ENCODE measurements at regions not wholly inside any gene's neighbourhood (a gene's known extent, or its start where the extent isn't known, plus 50 kb on each side); places are given as distances from the start of the nearest gene placed in this dataset.

DNA sequence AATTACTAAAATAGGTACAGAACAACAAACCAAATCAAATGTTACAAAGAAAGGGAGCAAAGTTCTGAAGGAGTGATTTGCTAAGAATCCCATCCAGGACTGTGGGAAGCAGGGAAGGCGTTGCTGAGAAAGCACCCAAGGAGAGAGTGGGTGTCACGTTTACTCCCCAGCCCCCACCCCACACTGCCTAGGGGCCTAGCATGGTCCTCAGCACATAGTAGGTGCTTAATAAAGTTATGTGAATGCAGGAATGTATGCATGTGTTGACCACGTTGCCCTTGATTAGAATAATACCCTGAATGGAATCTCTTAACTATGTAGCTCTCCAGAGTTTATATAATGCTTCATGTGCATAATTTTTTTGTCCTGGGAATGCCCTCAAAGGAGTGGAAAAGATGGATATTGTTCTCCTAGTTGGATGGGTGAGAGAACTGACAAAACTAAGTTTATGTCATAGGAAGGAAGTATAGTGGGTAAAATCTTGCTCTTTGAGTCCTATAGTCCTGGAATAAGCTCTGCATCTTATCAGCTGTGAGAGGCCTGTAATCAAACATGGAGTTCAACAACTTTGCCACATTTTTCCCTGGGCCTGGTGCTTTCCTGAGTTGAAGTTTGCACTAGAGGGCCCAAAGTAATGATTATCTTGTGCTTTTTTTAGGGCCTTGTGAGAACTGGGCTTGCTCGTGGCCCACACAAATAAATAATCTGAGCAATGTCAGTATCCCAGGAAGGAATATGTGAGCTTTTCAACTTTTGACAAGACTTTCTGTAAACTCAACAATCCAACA, 53.8 kb upstream of the LMO2 start (continued):
- TF ChIP-seq, protein P1, sequence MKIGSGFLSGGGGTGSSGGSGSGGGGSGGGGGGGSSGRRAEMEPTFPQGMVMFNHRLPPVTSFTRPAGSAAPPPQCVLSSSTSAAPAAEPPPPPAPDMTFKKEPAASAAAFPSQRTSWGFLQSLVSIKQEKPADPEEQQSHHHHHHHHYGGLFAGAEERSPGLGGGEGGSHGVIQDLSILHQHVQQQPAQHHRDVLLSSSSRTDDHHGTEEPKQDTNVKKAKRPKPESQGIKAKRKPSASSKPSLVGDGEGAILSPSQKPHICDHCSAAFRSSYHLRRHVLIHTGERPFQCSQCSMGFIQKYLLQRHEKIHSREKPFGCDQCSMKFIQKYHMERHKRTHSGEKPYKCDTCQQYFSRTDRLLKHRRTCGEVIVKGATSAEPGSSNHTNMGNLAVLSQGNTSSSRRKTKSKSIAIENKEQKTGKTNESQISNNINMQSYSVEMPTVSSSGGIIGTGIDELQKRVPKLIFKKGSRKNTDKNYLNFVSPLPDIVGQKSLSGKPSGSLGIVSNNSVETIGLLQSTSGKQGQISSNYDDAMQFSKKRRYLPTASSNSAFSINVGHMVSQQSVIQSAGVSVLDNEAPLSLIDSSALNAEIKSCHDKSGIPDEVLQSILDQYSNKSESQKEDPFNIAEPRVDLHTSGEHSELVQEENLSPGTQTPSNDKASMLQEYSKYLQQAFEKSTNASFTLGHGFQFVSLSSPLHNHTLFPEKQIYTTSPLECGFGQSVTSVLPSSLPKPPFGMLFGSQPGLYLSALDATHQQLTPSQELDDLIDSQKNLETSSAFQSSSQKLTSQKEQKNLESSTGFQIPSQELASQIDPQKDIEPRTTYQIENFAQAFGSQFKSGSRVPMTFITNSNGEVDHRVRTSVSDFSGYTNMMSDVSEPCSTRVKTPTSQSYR (CRISPR knock-in tag; IDR thresholded peaks at IDR 0.05), result no peak
- no peak for TF ChIP-seq ATF1 (CRISPR knock-in tag; IDR thresholded peaks at IDR 0.05)
- TF ChIP-seq, protein P2, sequence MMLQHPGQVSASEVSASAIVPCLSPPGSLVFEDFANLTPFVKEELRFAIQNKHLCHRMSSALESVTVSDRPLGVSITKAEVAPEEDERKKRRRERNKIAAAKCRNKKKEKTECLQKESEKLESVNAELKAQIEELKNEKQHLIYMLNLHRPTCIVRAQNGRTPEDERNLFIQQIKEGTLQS (CRISPR knock-in tag; conservative IDR thresholded peaks at IDR 0.05), result no peak

DNA sequence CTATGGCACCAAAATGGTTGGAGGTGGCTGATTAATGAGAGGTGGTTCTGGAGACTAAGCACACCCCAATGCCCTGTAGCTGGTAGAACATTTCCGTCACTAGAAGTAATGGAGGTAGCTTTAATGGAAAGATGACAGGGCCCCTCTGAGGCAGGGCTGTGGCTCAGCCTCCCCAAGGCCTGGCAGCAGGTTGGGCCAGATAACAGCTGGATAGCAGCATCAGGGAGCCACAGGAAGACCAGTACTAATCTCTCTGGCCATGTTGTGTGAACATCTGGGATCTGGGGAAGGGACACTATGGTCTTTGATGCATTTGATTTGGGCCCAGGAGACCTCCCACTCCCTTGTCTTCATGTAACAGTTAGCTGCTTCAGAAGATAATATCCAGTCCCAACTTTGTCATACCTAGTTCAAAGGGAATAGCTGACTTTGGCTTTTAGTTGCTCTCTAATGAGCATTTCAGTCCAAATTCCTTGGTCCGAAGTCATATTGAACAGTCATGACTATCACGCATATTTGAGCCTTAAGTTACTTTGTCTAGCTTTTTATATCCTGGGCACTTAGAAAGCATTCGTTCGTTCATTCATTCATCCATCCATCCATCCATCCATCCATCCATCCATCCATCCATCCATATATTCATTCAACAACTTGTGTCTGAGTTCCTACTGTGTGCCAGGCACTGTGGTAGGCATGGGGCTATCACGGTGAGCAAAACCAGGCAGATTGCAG, 53.0 kb upstream of the LMO2 start:
- Mint-ChIP-seq H3K9me3 (no peaks in the 10 kb centered on the region), H3K27ac (no peak overlapping the region), H3K36me3 (no peaks in the 10 kb centered on the region), H3K4me1 (peaks cover 12% of the 10 kb centered on the region), H3K27me3 (ENCODE audit: low read depth) (no peaks in the 10 kb centered on the region), H3K4me3 (no peak overlapping the region)
- POLR2A ChIA-PET, result no interaction called here
- no peak for ATAC-seq
- CTCF ChIA-PET, result interaction anchor here (2.6 kb wide), 1 partner anchor 43 kb away, joined by 7 read pairs; no protein-coding TSS in a partner anchor
- TF ChIP-seq ZBTB21 (CRISPR knock-in tag; IDR thresholded peaks at IDR 0.05; ENCODE audit: borderline replicate concordance) (no peak), NFATC4 (CRISPR knock-in tag; IDR thresholded peaks at IDR 0.05) (no peak), CBFB (CRISPR knock-in tag; IDR thresholded peaks at IDR 0.05; ENCODE audit: low read depth) (no peak), NR1H2 (CRISPR knock-in tag; IDR thresholded peaks at IDR 0.05) (no peak), JAZF1 (CRISPR knock-in tag; IDR thresholded peaks at IDR 0.05) (no peak), FOXJ3 (CRISPR knock-in tag; IDR thresholded peaks at IDR 0.05; ENCODE audit: borderline replicate concordance) (no peak), SMAD3 (CRISPR knock-in tag; IDR thresholded peaks at IDR 0.05; ENCODE audit: borderline replicate concordance) (no peak), GTF2I (CRISPR knock-in tag; conservative IDR thresholded peaks at IDR 0.05) (no peak), SMAD4 (CRISPR knock-in tag; IDR thresholded peaks at IDR 0.05) (no peak), TP53 (CRISPR knock-in tag; IDR thresholded peaks at IDR 0.05) (no peak), TEAD4 (CRISPR knock-in tag; IDR thresholded peaks at IDR 0.05) (no peak), JUN (CRISPR knock-in tag; IDR thresholded peaks at IDR 0.05) (no peak)
- TF ChIP-seq, protein P3, sequence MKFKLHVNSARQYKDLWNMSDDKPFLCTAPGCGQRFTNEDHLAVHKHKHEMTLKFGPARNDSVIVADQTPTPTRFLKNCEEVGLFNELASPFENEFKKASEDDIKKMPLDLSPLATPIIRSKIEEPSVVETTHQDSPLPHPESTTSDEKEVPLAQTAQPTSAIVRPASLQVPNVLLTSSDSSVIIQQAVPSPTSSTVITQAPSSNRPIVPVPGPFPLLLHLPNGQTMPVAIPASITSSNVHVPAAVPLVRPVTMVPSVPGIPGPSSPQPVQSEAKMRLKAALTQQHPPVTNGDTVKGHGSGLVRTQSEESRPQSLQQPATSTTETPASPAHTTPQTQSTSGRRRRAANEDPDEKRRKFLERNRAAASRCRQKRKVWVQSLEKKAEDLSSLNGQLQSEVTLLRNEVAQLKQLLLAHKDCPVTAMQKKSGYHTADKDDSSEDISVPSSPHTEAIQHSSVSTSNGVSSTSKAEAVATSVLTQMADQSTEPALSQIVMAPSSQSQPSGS (CRISPR knock-in tag; IDR thresholded peaks at IDR 0.05; ENCODE audit: borderline replicate concordance, low read depth), result no peak
- TF ChIP-seq, protein P4, sequence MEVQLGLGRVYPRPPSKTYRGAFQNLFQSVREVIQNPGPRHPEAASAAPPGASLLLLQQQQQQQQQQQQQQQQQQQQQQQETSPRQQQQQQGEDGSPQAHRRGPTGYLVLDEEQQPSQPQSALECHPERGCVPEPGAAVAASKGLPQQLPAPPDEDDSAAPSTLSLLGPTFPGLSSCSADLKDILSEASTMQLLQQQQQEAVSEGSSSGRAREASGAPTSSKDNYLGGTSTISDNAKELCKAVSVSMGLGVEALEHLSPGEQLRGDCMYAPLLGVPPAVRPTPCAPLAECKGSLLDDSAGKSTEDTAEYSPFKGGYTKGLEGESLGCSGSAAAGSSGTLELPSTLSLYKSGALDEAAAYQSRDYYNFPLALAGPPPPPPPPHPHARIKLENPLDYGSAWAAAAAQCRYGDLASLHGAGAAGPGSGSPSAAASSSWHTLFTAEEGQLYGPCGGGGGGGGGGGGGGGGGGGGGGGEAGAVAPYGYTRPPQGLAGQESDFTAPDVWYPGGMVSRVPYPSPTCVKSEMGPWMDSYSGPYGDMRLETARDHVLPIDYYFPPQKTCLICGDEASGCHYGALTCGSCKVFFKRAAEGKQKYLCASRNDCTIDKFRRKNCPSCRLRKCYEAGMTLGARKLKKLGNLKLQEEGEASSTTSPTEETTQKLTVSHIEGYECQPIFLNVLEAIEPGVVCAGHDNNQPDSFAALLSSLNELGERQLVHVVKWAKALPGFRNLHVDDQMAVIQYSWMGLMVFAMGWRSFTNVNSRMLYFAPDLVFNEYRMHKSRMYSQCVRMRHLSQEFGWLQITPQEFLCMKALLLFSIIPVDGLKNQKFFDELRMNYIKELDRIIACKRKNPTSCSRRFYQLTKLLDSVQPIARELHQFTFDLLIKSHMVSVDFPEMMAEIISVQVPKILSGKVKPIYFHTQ (CRISPR knock-in tag; IDR thresholded peaks at IDR 0.05), result no peak
- TF ChIP-seq, protein P5, sequence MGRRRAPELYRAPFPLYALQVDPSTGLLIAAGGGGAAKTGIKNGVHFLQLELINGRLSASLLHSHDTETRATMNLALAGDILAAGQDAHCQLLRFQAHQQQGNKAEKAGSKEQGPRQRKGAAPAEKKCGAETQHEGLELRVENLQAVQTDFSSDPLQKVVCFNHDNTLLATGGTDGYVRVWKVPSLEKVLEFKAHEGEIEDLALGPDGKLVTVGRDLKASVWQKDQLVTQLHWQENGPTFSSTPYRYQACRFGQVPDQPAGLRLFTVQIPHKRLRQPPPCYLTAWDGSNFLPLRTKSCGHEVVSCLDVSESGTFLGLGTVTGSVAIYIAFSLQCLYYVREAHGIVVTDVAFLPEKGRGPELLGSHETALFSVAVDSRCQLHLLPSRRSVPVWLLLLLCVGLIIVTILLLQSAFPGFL (CRISPR knock-in tag; IDR thresholded peaks at IDR 0.05; ENCODE audit: borderline replicate concordance), result no peak
- TF ChIP-seq, protein P1 (CRISPR knock-in tag; IDR thresholded peaks at IDR 0.05), result no peak
- no peak for DNase-seq (ENCODE audit: low spot score)

All from WTC11 (cell line).